ENCODE measurements at regions not wholly inside any gene's neighbourhood (a gene's known extent, or its start where the extent isn't known, plus 50 kb on each side); places are given as distances from the start of the nearest gene placed in this dataset.
"Not testable (repeated sequence)": the region's sequence is repeated elsewhere in the genome, so short reads cannot be mapped to it uniquely, and the experiment has no call there.

DNA sequence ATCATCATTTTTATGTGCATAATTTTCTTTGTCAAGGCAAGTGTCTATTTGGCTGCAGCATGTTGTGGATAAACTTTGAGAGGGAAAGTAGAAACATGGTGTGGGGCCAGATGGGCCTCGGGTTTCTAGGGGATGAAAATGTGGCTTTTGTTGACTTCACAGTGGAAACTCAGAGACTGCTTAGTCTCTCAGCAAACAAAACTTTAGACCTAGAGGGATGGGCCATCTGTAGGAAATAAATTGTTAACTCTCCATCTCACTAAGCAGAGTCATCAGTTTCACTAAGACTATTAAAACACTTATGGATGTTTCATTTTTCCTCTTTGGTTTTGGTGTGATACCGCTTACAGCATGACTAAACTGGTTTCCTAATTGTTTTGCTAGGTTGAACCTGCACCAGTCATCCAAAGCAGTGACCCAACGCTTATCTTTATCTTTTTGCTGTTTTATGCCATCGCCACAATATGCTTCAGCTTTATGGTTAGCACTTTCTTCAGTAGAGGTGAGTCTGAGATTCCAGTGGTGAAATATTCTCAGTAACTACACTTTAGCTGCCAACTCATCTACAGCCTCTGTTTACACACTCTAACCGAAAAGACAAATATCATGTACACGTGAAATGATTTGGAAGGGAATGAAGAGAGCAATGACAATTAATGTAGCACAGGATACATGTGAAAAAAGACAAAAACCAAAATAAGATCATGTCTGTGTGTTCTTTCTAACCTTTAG is 60.6 kb upstream of the CRYM start:
- H3K27ac ChIP-seq (ENCODE audit: low read length), result no peak overlapping the region
- H3K36me3 ChIP-seq (ENCODE audit: insufficient read depth, low read length), result no peaks in the 10 kb centered on the region
- H3K4me3 ChIP-seq (ENCODE audit: low read length), result no peak overlapping the region
- H3K79me2 ChIP-seq (replicated peaks; ENCODE audit: insufficient read depth, low read length), result no peaks in the 10 kb centered on the region
- no peaks in the 10 kb centered on the region for H3F3A ChIP-seq (ENCODE audit: insufficient read depth, low read length, poor library complexity, severe bottlenecking)
- H3K9ac ChIP-seq (ENCODE audit: low read length), result no peak overlapping the region
- no peak overlapping the region for H3K4me2 ChIP-seq (ENCODE audit: low read length)
- H3K27me3 ChIP-seq (ENCODE audit: insufficient read depth, low read depth, low read length), result no peaks in the 10 kb centered on the region
- no peaks in the 10 kb centered on the region for H4K20me1 ChIP-seq (ENCODE audit: insufficient read depth)
- H3K9me2 ChIP-seq (ENCODE audit: insufficient read depth, low read length), result no peaks in the 10 kb centered on the region
- H2AFZ ChIP-seq (ENCODE audit: low read depth, low read length), result no peak overlapping the region
- TF ChIP-seq, protein P1, sequence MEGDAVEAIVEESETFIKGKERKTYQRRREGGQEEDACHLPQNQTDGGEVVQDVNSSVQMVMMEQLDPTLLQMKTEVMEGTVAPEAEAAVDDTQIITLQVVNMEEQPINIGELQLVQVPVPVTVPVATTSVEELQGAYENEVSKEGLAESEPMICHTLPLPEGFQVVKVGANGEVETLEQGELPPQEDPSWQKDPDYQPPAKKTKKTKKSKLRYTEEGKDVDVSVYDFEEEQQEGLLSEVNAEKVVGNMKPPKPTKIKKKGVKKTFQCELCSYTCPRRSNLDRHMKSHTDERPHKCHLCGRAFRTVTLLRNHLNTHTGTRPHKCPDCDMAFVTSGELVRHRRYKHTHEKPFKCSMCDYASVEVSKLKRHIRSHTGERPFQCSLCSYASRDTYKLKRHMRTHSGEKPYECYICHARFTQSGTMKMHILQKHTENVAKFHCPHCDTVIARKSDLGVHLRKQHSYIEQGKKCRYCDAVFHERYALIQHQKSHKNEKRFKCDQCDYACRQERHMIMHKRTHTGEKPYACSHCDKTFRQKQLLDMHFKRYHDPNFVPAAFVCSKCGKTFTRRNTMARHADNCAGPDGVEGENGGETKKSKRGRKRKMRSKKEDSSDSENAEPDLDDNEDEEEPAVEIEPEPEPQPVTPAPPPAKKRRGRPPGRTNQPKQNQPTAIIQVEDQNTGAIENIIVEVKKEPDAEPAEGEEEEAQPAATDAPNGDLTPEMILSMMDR (IDR thresholded peaks at IDR 0.05; ENCODE audit: poor library complexity, severe bottlenecking), result no peak
- TF ChIP-seq EP300 (conservative IDR thresholded peaks at IDR 0.05; ENCODE audit: poor library complexity, severe bottlenecking) (no peak), SMC3 (conservative IDR thresholded peaks at IDR 0.05; ENCODE audit: poor library complexity) (no peak), EZH2 (IDR thresholded peaks at IDR 0.05; ENCODE audit: borderline replicate concordance, insufficient read depth, low read length, poor library complexity, severe bottlenecking) (no peak), TAF1 (IDR thresholded peaks at IDR 0.05; ENCODE audit: low read depth) (no peak), POLR2AphosphoS5 (IDR thresholded peaks at IDR 0.05) (no peak), RAD21 (conservative IDR thresholded peaks at IDR 0.05) (no peak), MXI1 (conservative IDR thresholded peaks at IDR 0.05; ENCODE audit: poor library complexity, severe bottlenecking) (no peak)
- TF ChIP-seq, protein P2, sequence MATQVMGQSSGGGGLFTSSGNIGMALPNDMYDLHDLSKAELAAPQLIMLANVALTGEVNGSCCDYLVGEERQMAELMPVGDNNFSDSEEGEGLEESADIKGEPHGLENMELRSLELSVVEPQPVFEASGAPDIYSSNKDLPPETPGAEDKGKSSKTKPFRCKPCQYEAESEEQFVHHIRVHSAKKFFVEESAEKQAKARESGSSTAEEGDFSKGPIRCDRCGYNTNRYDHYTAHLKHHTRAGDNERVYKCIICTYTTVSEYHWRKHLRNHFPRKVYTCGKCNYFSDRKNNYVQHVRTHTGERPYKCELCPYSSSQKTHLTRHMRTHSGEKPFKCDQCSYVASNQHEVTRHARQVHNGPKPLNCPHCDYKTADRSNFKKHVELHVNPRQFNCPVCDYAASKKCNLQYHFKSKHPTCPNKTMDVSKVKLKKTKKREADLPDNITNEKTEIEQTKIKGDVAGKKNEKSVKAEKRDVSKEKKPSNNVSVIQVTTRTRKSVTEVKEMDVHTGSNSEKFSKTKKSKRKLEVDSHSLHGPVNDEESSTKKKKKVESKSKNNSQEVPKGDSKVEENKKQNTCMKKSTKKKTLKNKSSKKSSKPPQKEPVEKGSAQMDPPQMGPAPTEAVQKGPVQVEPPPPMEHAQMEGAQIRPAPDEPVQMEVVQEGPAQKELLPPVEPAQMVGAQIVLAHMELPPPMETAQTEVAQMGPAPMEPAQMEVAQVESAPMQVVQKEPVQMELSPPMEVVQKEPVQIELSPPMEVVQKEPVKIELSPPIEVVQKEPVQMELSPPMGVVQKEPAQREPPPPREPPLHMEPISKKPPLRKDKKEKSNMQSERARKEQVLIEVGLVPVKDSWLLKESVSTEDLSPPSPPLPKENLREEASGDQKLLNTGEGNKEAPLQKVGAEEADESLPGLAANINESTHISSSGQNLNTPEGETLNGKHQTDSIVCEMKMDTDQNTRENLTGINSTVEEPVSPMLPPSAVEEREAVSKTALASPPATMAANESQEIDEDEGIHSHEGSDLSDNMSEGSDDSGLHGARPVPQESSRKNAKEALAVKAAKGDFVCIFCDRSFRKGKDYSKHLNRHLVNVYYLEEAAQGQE (IDR thresholded peaks at IDR 0.05; ENCODE audit: borderline replicate concordance), result no peak
- no peaks in the 10 kb centered on the region for H3K9me3 ChIP-seq (ENCODE audit: low read length)

GRCh38 chr16:21336231-21336630 is 58.1 kb upstream of the CRYM start:
- H3K9ac ChIP-seq (ENCODE audit: low read length), result no peak overlapping the region
- H3K4me3 ChIP-seq (ENCODE audit: low read length), result no peak overlapping the region
- H3F3A ChIP-seq (ENCODE audit: insufficient read depth, low read length, poor library complexity, severe bottlenecking), result no peaks in the 10 kb centered on the region
- no peaks in the 10 kb centered on the region for H3K79me2 ChIP-seq (replicated peaks; ENCODE audit: insufficient read depth, low read length)
- TF ChIP-seq RAD21 (conservative IDR thresholded peaks at IDR 0.05) (no peak), POLR2AphosphoS5 (IDR thresholded peaks at IDR 0.05) (no peak)
- no peak overlapping the region for H3K27ac ChIP-seq (ENCODE audit: low read length)
- H3K27me3 ChIP-seq (ENCODE audit: insufficient read depth, low read depth, low read length), result no peaks in the 10 kb centered on the region
- no peak overlapping the region for H2AFZ ChIP-seq (ENCODE audit: low read depth, low read length)
- no peaks in the 10 kb centered on the region for H3K9me3 ChIP-seq (ENCODE audit: low read length)
- H3K36me3 ChIP-seq (ENCODE audit: insufficient read depth, low read length), result no peaks in the 10 kb centered on the region
- no peak overlapping the region for H3K4me2 ChIP-seq (ENCODE audit: low read length)
- H4K20me1 ChIP-seq (ENCODE audit: insufficient read depth), result no peaks in the 10 kb centered on the region
- H3K9me2 ChIP-seq (ENCODE audit: insufficient read depth, low read length), result no peaks in the 10 kb centered on the region

DNA sequence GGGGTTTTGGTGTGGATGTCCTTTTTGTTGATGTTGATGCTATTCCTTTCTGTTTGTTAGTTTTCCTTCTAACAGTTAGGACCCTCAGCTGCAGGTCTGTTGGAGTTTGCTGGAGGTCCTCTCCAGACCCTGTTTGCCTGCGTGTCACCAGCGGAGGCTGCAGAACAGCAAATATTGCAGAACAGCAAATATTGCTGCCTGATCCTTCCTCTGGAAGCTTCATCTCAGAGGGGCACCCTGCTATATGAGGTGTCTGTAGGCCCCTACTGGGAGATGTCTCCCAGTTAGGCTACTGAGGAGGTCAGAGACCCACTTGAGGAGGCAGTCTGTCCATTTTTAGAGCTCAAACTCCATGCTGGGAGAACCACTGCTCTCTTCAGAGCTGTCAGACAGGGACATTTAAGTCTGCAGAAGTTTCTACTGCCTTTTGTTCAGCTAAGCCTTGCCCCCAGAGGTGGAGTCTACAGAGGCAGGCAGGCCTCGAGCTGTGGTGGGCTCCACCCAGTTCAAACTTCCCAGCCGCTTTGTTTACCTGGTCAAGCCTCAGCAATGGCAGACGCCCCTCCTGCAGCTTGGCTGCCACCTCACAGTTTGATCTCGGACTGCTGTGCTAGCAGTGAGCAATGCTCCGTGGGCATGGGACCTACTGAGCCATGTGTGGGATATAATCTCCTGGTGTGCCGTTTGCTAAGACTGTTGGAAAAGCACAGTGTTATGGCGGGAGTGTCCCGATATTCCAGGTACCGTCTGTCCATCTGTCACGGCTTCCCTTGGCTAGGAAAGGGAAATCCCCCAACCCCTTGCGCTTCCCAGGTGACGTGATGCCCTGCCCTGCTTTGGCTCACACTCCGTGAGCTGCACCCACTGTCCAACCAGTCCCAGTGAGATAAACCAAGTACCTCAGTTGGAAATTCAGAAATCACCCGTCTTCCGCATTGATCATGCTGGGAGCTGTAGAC is 56.4 kb upstream of the CRYM start:
- not testable (repeated sequence) for H3F3A ChIP-seq (ENCODE audit: insufficient read depth, low read length, poor library complexity, severe bottlenecking); H3K4me3 ChIP-seq (ENCODE audit: low read length); H3K27me3 ChIP-seq (ENCODE audit: insufficient read depth, low read depth, low read length); H3K36me3 ChIP-seq (ENCODE audit: insufficient read depth, low read length); H4K20me1 ChIP-seq (ENCODE audit: insufficient read depth); H3K79me2 ChIP-seq (replicated peaks; ENCODE audit: insufficient read depth, low read length); H3K9me3 ChIP-seq (ENCODE audit: low read length); H3K9ac ChIP-seq (ENCODE audit: low read length); H3K9me2 ChIP-seq (ENCODE audit: insufficient read depth, low read length); H3K4me2 ChIP-seq (ENCODE audit: low read length); H2AFZ ChIP-seq (ENCODE audit: low read depth, low read length); H3K27ac ChIP-seq (ENCODE audit: low read length)

DNA sequence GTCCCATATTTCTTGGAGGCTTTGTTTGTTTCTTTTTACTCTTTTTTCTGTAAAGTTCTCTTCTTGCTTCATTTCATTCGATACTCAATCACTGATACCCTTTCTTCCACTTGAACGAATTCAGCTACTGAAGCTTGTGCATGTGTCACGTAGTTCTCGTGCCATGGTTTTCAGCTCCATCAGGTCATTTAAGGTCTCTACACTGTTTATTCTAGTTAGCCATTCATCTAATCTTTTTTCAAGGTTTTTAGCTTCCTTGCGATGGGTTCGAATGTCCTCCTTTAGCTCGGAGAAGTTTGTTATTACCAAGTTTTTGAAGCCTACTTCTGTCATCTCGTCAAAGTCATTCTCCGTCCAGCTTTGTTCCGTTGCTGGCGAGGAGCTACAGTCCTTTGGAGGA is 55.6 kb upstream of the CRYM start:
- not testable (repeated sequence) for H3K4me3 ChIP-seq (ENCODE audit: low read length); H3K4me2 ChIP-seq (ENCODE audit: low read length); H3K36me3 ChIP-seq (ENCODE audit: insufficient read depth, low read length); H3K9ac ChIP-seq (ENCODE audit: low read length); H3K27ac ChIP-seq (ENCODE audit: low read length); H3K27me3 ChIP-seq (ENCODE audit: insufficient read depth, low read depth, low read length); H3F3A ChIP-seq (ENCODE audit: insufficient read depth, low read length, poor library complexity, severe bottlenecking); H3K9me2 ChIP-seq (ENCODE audit: insufficient read depth, low read length); H3K9me3 ChIP-seq (ENCODE audit: low read length); H4K20me1 ChIP-seq (ENCODE audit: insufficient read depth); H2AFZ ChIP-seq (ENCODE audit: low read depth, low read length); H3K79me2 ChIP-seq (replicated peaks; ENCODE audit: insufficient read depth, low read length)
